ENCODE measurements at regions not wholly inside any gene's neighbourhood (a gene's known extent, or its start where the extent isn't known, plus 50 kb on each side); places are given as distances from the start of the nearest gene placed in this dataset.

- peak; percentile 83 for DNase-seq (ENCODE audit: low spot score)
Observed at GRCh38 chr21:28537371-28538079, 455.2 kb downstream of the LTN1 start.

GRCh38 chr21:28532446-28532845 lies 460.2 kb downstream of the LTN1 start:
- DNase-seq (ENCODE audit: low spot score): no peak

- no peak for DNase-seq (ENCODE audit: low spot score)
Observed at GRCh38 chr21:28523367-28523766, 469.3 kb downstream of the LTN1 start.

- DNase-seq (ENCODE audit: low spot score): no peak
Observed at GRCh38 chr21:28522014-28522799, 470.5 kb downstream of the LTN1 start.

- DNase-seq (ENCODE audit: low spot score): no peak
Observed at GRCh38 chr21:28518630-28519029, 474.0 kb downstream of the LTN1 start.

- DNase-seq (ENCODE audit: low spot score): peak; percentile 81
Observed at GRCh38 chr21:28516991-28517592, 475.6 kb downstream of the LTN1 start.

GRCh38 chr21:28516021-28516420 lies 476.7 kb downstream of the LTN1 start:
- DNase-seq (ENCODE audit: low spot score): no peak

- no peak for DNase-seq (ENCODE audit: low spot score)
Observed at GRCh38 chr21:28513428-28513827, 479.2 kb downstream of the LTN1 start.

GRCh38 chr21:28509031-28509430 lies 483.6 kb downstream of the LTN1 start:
- no peak for DNase-seq (ENCODE audit: low spot score)

GRCh38 chr21:28508126-28508525 lies 484.6 kb downstream of the LTN1 start:
- DNase-seq (ENCODE audit: low spot score): peak; percentile 3

GRCh38 chr21:28496517-28496916 lies 496.2 kb downstream of the LTN1 start:
- no peak for DNase-seq (ENCODE audit: low spot score)

GRCh38 chr21:28492127-28492526 lies 500.6 kb downstream of the LTN1 start:
- DNase-seq (ENCODE audit: low spot score): no peak

GRCh38 chr21:28489821-28490350 lies 502.8 kb downstream of the LTN1 start:
- no peak for DNase-seq (ENCODE audit: low spot score)

GRCh38 chr21:28489162-28489561 lies 503.5 kb downstream of the LTN1 start:
- no peak for DNase-seq (ENCODE audit: low spot score)

- DNase-seq (ENCODE audit: low spot score): no peak
Observed at GRCh38 chr21:28487455-28488070, 505.1 kb downstream of the LTN1 start.

- no peak for DNase-seq (ENCODE audit: low spot score)
Observed at GRCh38 chr21:28485301-28486022, 507.2 kb downstream of the LTN1 start.

GRCh38 chr21:28483301-28484035 lies 509.2 kb downstream of the LTN1 start:
- DNase-seq (ENCODE audit: low spot score): no peak

GRCh38 chr21:28482657-28483056 lies 510.0 kb downstream of the LTN1 start:
- DNase-seq (ENCODE audit: low spot score): no peak

- DNase-seq (ENCODE audit: low spot score): no peak
Observed at GRCh38 chr21:28480470-28480869, 512.2 kb downstream of the LTN1 start.

- no peak for DNase-seq (ENCODE audit: low spot score)
Observed at GRCh38 chr21:28473530-28474220, 519.0 kb downstream of the LTN1 start.

Data from A172 (cell line).